Activated CD4-positive, alpha-beta T cell treated with anti-CD3 and anti-CD28 coated beads, Interleukin-2, amount 10 ng/mL, durations not matched to agents 7 days and 5 days (primary cell): ENCODE measurements at regions not wholly inside any gene's neighbourhood (a gene's known extent, or its start where the extent isn't known, plus 50 kb on each side); places are given as distances from the start of the nearest gene placed in this dataset.
"Not testable (repeated sequence)": the region's sequence is repeated elsewhere in the genome, so short reads cannot be mapped to it uniquely, and the experiment has no call there.

Source experiments
- CTCF ChIA-PET: fragments of 350-600 bp; sonication (Branson Sonifier 250); formaldehyde crosslinking; loops from one replicate; lab custom pipeline; 2021; ENCODE audit warnings: antibody characterized with exemption; lab: Charles Lee
- POLR2A ChIA-PET: fragments of 350-600 bp; sonication (Branson Sonifier 250); formaldehyde crosslinking; loops from one replicate; lab custom pipeline; 2021; ENCODE audit warnings: antibody characterized with exemption; lab: Charles Lee
- DNase-seq: peaks from one replicate; pipeline ENCODE4 v3.0.0-alpha.2; 2020
- H3K27ac Mint-ChIP-seq: one replicate; pipeline ENCODE4 v1.8.0; 2021; ENCODE audit warnings: mild to moderate bottlenecking, moderate library complexity, mixed read lengths
- H3K27me3 Mint-ChIP-seq: one replicate; pipeline ENCODE4 v1.8.0; 2021; ENCODE audit warnings: mixed read lengths
- H3K36me3 Mint-ChIP-seq: one replicate; pipeline ENCODE4 v1.8.0; 2021; ENCODE audit warnings: low read depth, mixed read lengths
- H3K4me1 Mint-ChIP-seq: one replicate; pipeline ENCODE4 v1.8.0; 2021; ENCODE audit warnings: mixed read lengths
- H3K4me3 Mint-ChIP-seq: one replicate; pipeline ENCODE4 v1.8.0; 2021; ENCODE audit warnings: mild to moderate bottlenecking, moderate library complexity, mixed read lengths
- H3K9me3 Mint-ChIP-seq: one replicate; pipeline ENCODE4 v1.8.0; 2021; ENCODE audit warnings: mixed read lengths

GRCh38 chr4:58411904-58412303 lies 1301.7 kb upstream of the IGFBP7 start:
- CTCF ChIA-PET: no interaction called here
- Mint-ChIP-seq H3K36me3 (no peaks in the 10 kb centered on the region), H3K4me1 (no peaks in the 10 kb centered on the region), H3K9me3 (peaks cover 3% of the 10 kb centered on the region), H3K27ac (no peak overlapping the region), H3K4me3 (no peak overlapping the region), H3K27me3 (no peaks in the 10 kb centered on the region)
- POLR2A ChIA-PET: no interaction called here
- no peak for DNase-seq

GRCh38 chr4:58406762-58407161 lies 1296.6 kb upstream of the IGFBP7 start:
- Mint-ChIP-seq H3K4me1 (no peaks in the 10 kb centered on the region), H3K9me3 (peaks cover 5% of the 10 kb centered on the region), H3K27ac (no peak overlapping the region), H3K4me3 (no peak overlapping the region), H3K27me3 (no peaks in the 10 kb centered on the region), H3K36me3 (no peaks in the 10 kb centered on the region)
- no peak for DNase-seq
- ChIA-PET CTCF (no interaction called here), POLR2A (no interaction called here)

- H3K27ac Mint-ChIP-seq: no peak overlapping the region
- POLR2A ChIA-PET: no interaction called here
- CTCF ChIA-PET: interaction anchor here (0.6 kb wide), 1 partner anchor 12 kb away, joined by 3 read pairs; no protein-coding TSS in a partner anchor
- no peaks in the 10 kb centered on the region for H3K27me3 Mint-ChIP-seq
- peaks cover 12% of the 10 kb centered on the region for H3K9me3 Mint-ChIP-seq
- no peak overlapping the region for H3K4me3 Mint-ChIP-seq
- H3K4me1 Mint-ChIP-seq: no peaks in the 10 kb centered on the region
- no peak for DNase-seq
- H3K36me3 Mint-ChIP-seq: no peaks in the 10 kb centered on the region
These were observed 1258.0 kb upstream of the IGFBP7 start for GRCh38 chr4:58368221-58368620.

GRCh38 chr4:58360354-58361133 lies 1250.4 kb upstream of the IGFBP7 start:
- Mint-ChIP-seq H3K27ac (no peak overlapping the region), H3K9me3 (peaks cover 25% of the 10 kb centered on the region), H3K27me3 (no peaks in the 10 kb centered on the region), H3K4me3 (no peak overlapping the region), H3K36me3 (no peaks in the 10 kb centered on the region), H3K4me1 (no peaks in the 10 kb centered on the region)
- ChIA-PET CTCF (no interaction called here), POLR2A (no interaction called here)
- no peak for DNase-seq

GRCh38 chr4:58359590-58359989 lies 1249.4 kb upstream of the IGFBP7 start:
- no peaks in the 10 kb centered on the region for H3K27me3 Mint-ChIP-seq
- peaks cover 22% of the 10 kb centered on the region for H3K9me3 Mint-ChIP-seq
- no peaks in the 10 kb centered on the region for H3K4me1 Mint-ChIP-seq
- no peak overlapping the region for H3K27ac Mint-ChIP-seq
- ChIA-PET CTCF (no interaction called here), POLR2A (no interaction called here)
- H3K36me3 Mint-ChIP-seq: no peaks in the 10 kb centered on the region
- H3K4me3 Mint-ChIP-seq: no peak overlapping the region
- no peak for DNase-seq

GRCh38 chr4:58357947-58358346 lies 1247.8 kb upstream of the IGFBP7 start:
- no peak overlapping the region for H3K4me3 Mint-ChIP-seq
- CTCF ChIA-PET: no interaction called here
- POLR2A ChIA-PET: no interaction called here
- H3K4me1 Mint-ChIP-seq: no peaks in the 10 kb centered on the region
- no peak overlapping the region for H3K27ac Mint-ChIP-seq
- H3K9me3 Mint-ChIP-seq: peaks cover 20% of the 10 kb centered on the region
- H3K36me3 Mint-ChIP-seq: no peaks in the 10 kb centered on the region
- no peaks in the 10 kb centered on the region for H3K27me3 Mint-ChIP-seq
- DNase-seq: no peak

GRCh38 chr4:58325070-58325469 lies 1214.9 kb upstream of the IGFBP7 start:
- H3K4me1 Mint-ChIP-seq: no peaks in the 10 kb centered on the region
- ChIA-PET POLR2A (no interaction called here), CTCF (no interaction called here)
- H3K9me3 Mint-ChIP-seq: no peaks in the 10 kb centered on the region
- no peaks in the 10 kb centered on the region for H3K36me3 Mint-ChIP-seq
- no peak overlapping the region for H3K4me3 Mint-ChIP-seq
- no peak for DNase-seq
- H3K27me3 Mint-ChIP-seq: no peaks in the 10 kb centered on the region
- H3K27ac Mint-ChIP-seq: no peak overlapping the region

- no peak for DNase-seq
- Mint-ChIP-seq H3K27ac (no peak overlapping the region), H3K4me1 (no peaks in the 10 kb centered on the region), H3K4me3 (no peak overlapping the region), H3K36me3 (no peaks in the 10 kb centered on the region), H3K27me3 (no peaks in the 10 kb centered on the region), H3K9me3 (no peaks in the 10 kb centered on the region)
- POLR2A ChIA-PET: no interaction called here
- CTCF ChIA-PET: no interaction called here
These were observed 1203.3 kb upstream of the IGFBP7 start for GRCh38 chr4:58313444-58313843.

GRCh38 chr4:58303456-58303855 lies 1193.3 kb upstream of the IGFBP7 start:
- no peak for DNase-seq
- no peaks in the 10 kb centered on the region for H3K36me3 Mint-ChIP-seq
- H3K4me3 Mint-ChIP-seq: no peak overlapping the region
- H3K27me3 Mint-ChIP-seq: no peaks in the 10 kb centered on the region
- H3K9me3 Mint-ChIP-seq: peaks cover 6% of the 10 kb centered on the region
- ChIA-PET POLR2A (no interaction called here), CTCF (no interaction called here)
- H3K27ac Mint-ChIP-seq: no peak overlapping the region
- H3K4me1 Mint-ChIP-seq: no peaks in the 10 kb centered on the region

- Mint-ChIP-seq H3K27ac (no peak overlapping the region), H3K4me3 (no peak overlapping the region), H3K27me3 (no peaks in the 10 kb centered on the region), H3K4me1 (no peaks in the 10 kb centered on the region), H3K9me3 (peaks cover 6% of the 10 kb centered on the region), H3K36me3 (no peaks in the 10 kb centered on the region)
- ChIA-PET CTCF (no interaction called here), POLR2A (no interaction called here)
- no peak for DNase-seq
These were observed 1191.3 kb upstream of the IGFBP7 start for GRCh38 chr4:58301376-58301999.

- Mint-ChIP-seq H3K4me1 (no peaks in the 10 kb centered on the region), H3K27ac (no peak overlapping the region), H3K27me3 (no peaks in the 10 kb centered on the region), H3K9me3 (peaks cover 13% of the 10 kb centered on the region), H3K36me3 (no peaks in the 10 kb centered on the region), H3K4me3 (no peak overlapping the region)
- ChIA-PET POLR2A (no interaction called here), CTCF (interaction anchor here (0.5 kb wide), 1 partner anchor 22 kb away, joined by 3 read pairs; no protein-coding TSS in a partner anchor)
- DNase-seq: no peak
These were observed 1176.2 kb upstream of the IGFBP7 start for GRCh38 chr4:58286335-58286734.

- POLR2A ChIA-PET, H3K4me3 Mint-ChIP-seq, DNase-seq, H3K9me3 Mint-ChIP-seq, H3K27me3 Mint-ChIP-seq, CTCF ChIA-PET, H3K27ac Mint-ChIP-seq, H3K4me1 Mint-ChIP-seq, H3K36me3 Mint-ChIP-seq: not testable (repeated sequence)
These were observed 1170.7 kb upstream of the IGFBP7 start for GRCh38 chr4:58280928-58281327.

GRCh38 chr4:58275856-58276255 lies 1165.7 kb upstream of the IGFBP7 start:
- no peak for DNase-seq
- POLR2A ChIA-PET: no interaction called here
- CTCF ChIA-PET: no interaction called here
- no peaks in the 10 kb centered on the region for H3K4me1 Mint-ChIP-seq
- H3K9me3 Mint-ChIP-seq: peaks cover 6% of the 10 kb centered on the region
- H3K27me3 Mint-ChIP-seq: no peaks in the 10 kb centered on the region
- no peak overlapping the region for H3K4me3 Mint-ChIP-seq
- H3K27ac Mint-ChIP-seq: no peak overlapping the region
- no peaks in the 10 kb centered on the region for H3K36me3 Mint-ChIP-seq
